HFF-Myc (cell line): ENCODE measurements at regions not wholly inside any gene's neighbourhood (a gene's known extent, or its start where the extent isn't known, plus 50 kb on each side); places are given as distances from the start of the nearest gene placed in this dataset.

ENCODE experiments used
- DNase-seq: peaks from one replicate; pipeline ENCODE4 v3.0.0-alpha.2; 2011; ENCODE audit warnings: low read depth; ENCODE audit errors: extremely low read depth
- H3K4me3 ChIP-seq: replicated peaks from 2 replicates; pipeline ENCODE4 v1.5.1; 2011; ENCODE audit warnings: low read depth, mild to moderate bottlenecking, control low read depth, low read length
- TF ChIP-seq, protein P1 (sequence below): IDR thresholded peaks from 2 replicates; pipeline ENCODE4 v1.5.1; 2012; ENCODE audit warnings: mild to moderate bottlenecking, low read depth, low read length, control low read depth; ENCODE audit errors: missing control alignments

GRCh38 chr21:16330908-16331268 lies 601.1 kb downstream of the USP25 start:
- TF ChIP-seq, protein P1, sequence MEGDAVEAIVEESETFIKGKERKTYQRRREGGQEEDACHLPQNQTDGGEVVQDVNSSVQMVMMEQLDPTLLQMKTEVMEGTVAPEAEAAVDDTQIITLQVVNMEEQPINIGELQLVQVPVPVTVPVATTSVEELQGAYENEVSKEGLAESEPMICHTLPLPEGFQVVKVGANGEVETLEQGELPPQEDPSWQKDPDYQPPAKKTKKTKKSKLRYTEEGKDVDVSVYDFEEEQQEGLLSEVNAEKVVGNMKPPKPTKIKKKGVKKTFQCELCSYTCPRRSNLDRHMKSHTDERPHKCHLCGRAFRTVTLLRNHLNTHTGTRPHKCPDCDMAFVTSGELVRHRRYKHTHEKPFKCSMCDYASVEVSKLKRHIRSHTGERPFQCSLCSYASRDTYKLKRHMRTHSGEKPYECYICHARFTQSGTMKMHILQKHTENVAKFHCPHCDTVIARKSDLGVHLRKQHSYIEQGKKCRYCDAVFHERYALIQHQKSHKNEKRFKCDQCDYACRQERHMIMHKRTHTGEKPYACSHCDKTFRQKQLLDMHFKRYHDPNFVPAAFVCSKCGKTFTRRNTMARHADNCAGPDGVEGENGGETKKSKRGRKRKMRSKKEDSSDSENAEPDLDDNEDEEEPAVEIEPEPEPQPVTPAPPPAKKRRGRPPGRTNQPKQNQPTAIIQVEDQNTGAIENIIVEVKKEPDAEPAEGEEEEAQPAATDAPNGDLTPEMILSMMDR = no peak
- no peak overlapping the region for H3K4me3 ChIP-seq
- DNase-seq = no peak

GRCh38 chr21:16337266-16337665 lies 607.5 kb downstream of the USP25 start:
- TF ChIP-seq, protein P1 = no peak
- H3K4me3 ChIP-seq = no peak overlapping the region

DNA sequence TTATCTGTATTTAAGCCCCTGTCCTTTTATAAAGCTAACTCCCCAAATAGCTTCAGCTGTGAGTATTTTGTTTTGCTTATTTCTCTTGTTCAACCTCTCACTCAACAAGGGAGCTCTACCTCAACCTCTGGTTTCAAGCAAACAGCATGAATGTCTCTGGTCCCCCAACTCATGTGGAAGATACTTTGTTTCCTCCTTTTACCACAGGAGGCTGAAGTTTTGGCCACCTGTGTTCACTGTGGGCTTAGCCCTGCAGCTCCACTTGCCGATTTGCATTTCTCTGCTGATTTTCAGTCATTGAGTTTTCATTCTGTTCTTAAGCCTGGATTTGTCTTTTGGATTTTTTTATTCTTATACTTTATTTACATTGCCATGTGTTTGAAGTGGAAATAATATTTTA lies 613.1 kb downstream of the USP25 start:
- DNase-seq = no peak
- TF ChIP-seq, protein P1 = no peak
- no peak overlapping the region for H3K4me3 ChIP-seq

More at GRCh38 chr21:16337266-16337665, 607.5 kb downstream of the USP25 start:
- DNase-seq = no peak

- no peak for DNase-seq
- TF ChIP-seq, protein P1 = no peak
- H3K4me3 ChIP-seq = no peak overlapping the region
These were observed 614.0 kb downstream of the USP25 start for GRCh38 chr21:16343776-16344175.

- TF ChIP-seq, protein P1 = no peak
- DNase-seq = no peak
- no peak overlapping the region for H3K4me3 ChIP-seq
These were observed 616.0 kb downstream of the USP25 start for GRCh38 chr21:16345757-16346156.

DNA sequence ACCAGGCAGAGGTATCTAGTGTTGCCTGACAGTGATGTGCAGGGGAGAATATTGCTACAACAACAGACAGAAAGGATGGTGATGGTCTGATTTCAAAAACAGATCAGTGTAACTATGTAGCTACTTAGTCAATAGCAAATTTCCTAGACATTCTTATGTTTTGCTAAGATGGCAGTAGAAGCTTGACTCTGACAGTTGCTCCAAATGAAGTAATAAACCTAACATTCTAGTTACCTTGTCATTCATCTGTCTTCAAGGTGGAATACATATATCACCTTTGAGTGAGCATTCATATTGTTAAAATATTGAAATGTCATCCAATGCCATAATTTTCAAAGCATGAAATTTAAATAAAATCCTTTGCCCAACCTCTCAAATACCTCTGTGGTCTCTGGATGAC lies 617.4 kb downstream of the USP25 start:
- TF ChIP-seq, protein P1 = no peak
- H3K4me3 ChIP-seq = no peak overlapping the region
- no peak for DNase-seq

GRCh38 chr21:16353764-16354163 lies 624.0 kb downstream of the USP25 start:
- TF ChIP-seq, protein P1 = no peak
- DNase-seq = no peak
- no peak overlapping the region for H3K4me3 ChIP-seq
